Mesothelial cell of epicardium (in vitro differentiated cells): ENCODE measurements at regions not wholly inside any gene's neighbourhood (a gene's known extent, or its start where the extent isn't known, plus 50 kb on each side); places are given as distances from the start of the nearest gene placed in this dataset.

Experiments
- DNase-seq, 2 experiments: peaks; one replicate each; pipeline ENCODE4 v3.0.0; 2021; ENCODE audit warnings: low spot score in 2 of 2; ENCODE audit not compliant: unreplicated experiment in 2 of 2
- H3K27ac Mint-ChIP-seq: 2 replicates; pipeline ENCODE4 v1.8.0; 2021; ENCODE audit warnings: mixed read lengths
- H3K27me3 Mint-ChIP-seq: 2 replicates; pipeline ENCODE4 v1.8.0; 2021; ENCODE audit warnings: low read depth, mixed read lengths
- H3K36me3 Mint-ChIP-seq: 2 replicates; pipeline ENCODE4 v1.8.0; 2021; ENCODE audit warnings: mixed read lengths
- H3K4me1 Mint-ChIP-seq: 2 replicates; pipeline ENCODE4 v1.8.0; 2021; ENCODE audit warnings: mixed read lengths
- H3K4me3 Mint-ChIP-seq: 2 replicates; pipeline ENCODE4 v1.8.0; 2021; ENCODE audit warnings: mild to moderate bottlenecking, moderate library complexity, mixed read lengths
- H3K9me3 Mint-ChIP-seq: 2 replicates; pipeline ENCODE4 v1.8.0; 2021; ENCODE audit warnings: mixed read lengths
- CTCF ChIP-seq: fragments of 200-600 bp; sonication (generic); IDR thresholded peaks from one replicate; pipeline ENCODE4 v1.5.0; 2021; ENCODE audit warnings: antibody characterized with exemption; ENCODE audit not compliant: unreplicated experiment

- Mint-ChIP-seq H3K27me3 (peaks cover 25% of the 10 kb centered on the region), H3K27ac (no peak overlapping the region), H3K4me1 (peaks cover 16% of the 10 kb centered on the region), H3K9me3 (peaks cover 6% of the 10 kb centered on the region), H3K4me3 (no peak overlapping the region), H3K36me3 (no peaks in the 10 kb centered on the region)
- no peak for DNase-seq
- TF ChIP-seq CTCF = no peak
Observed at GRCh38 chr7:33832271-33832721, 73.0 kb upstream of the BMPER start.

GRCh38 chr7:33836797-33837355 is 68.5 kb upstream of the BMPER start:
- no peak for TF ChIP-seq CTCF
- Mint-ChIP-seq H3K4me1 (peaks cover 29% of the 10 kb centered on the region), H3K27me3 (peaks cover 10% of the 10 kb centered on the region), H3K27ac (no peak overlapping the region), H3K4me3 (no peak overlapping the region), H3K36me3 (no peaks in the 10 kb centered on the region), H3K9me3 (peaks cover 6% of the 10 kb centered on the region)
- no peak for DNase-seq

GRCh38 chr7:33837356-33837851 is 67.9 kb upstream of the BMPER start:
- no peak for DNase-seq
- no peak overlapping the region for H3K27ac Mint-ChIP-seq

GRCh38 chr7:33841031-33841430 is 64.3 kb upstream of the BMPER start:
- H3K9me3 Mint-ChIP-seq = peaks cover 6% of the 10 kb centered on the region
- peaks cover 24% of the 10 kb centered on the region for H3K27me3 Mint-ChIP-seq
- H3K4me1 Mint-ChIP-seq = peaks cover 28% of the 10 kb centered on the region
- no peak overlapping the region for H3K4me3 Mint-ChIP-seq
- no peak for TF ChIP-seq CTCF
- no peak for DNase-seq
- H3K36me3 Mint-ChIP-seq = no peaks in the 10 kb centered on the region
- H3K27ac Mint-ChIP-seq = no peak overlapping the region

More at GRCh38 chr7:33837356-33837851, 67.9 kb upstream of the BMPER start:
- no peak for TF ChIP-seq CTCF
- Mint-ChIP-seq H3K36me3 (no peaks in the 10 kb centered on the region), H3K9me3 (peaks cover 6% of the 10 kb centered on the region), H3K4me3 (no peak overlapping the region), H3K27me3 (peaks cover 13% of the 10 kb centered on the region), H3K4me1 (peaks cover 29% of the 10 kb centered on the region)

- no peak overlapping the region for H3K4me3 Mint-ChIP-seq
- TF ChIP-seq CTCF = no peak
- no peaks in the 10 kb centered on the region for H3K36me3 Mint-ChIP-seq
- peaks cover 4% of the 10 kb centered on the region for H3K9me3 Mint-ChIP-seq
- DNase-seq = no peak
- peaks cover 27% of the 10 kb centered on the region for H3K4me1 Mint-ChIP-seq
- H3K27me3 Mint-ChIP-seq = peaks cover 25% of the 10 kb centered on the region
- H3K27ac Mint-ChIP-seq = no peak overlapping the region
Observed at GRCh38 chr7:33841705-33842129, 63.6 kb upstream of the BMPER start.
